T-helper 17 cell (primary cell): ENCODE measurements at regions not wholly inside any gene's neighbourhood (a gene's known extent, or its start where the extent isn't known, plus 50 kb on each side); places are given as distances from the start of the nearest gene placed in this dataset.
"Not testable (repeated sequence)": the region's sequence is repeated elsewhere in the genome, so short reads cannot be mapped to it uniquely, and the experiment has no call there.

Source experiments
- ATAC-seq: fragments of 150-1000 bp; cut with Tn5 transposase; 2 replicates; pipeline ENCODE4 v1.10.0; 2021; ENCODE audit warnings: mild to moderate bottlenecking, moderate library complexity
- DNase-seq, 3 donors: peaks; one replicate each; pipeline versions ENCODE4 v3.0.0 to v3.0.0-alpha.2; 2020 to 2021
- H3K9me3 ChIP-seq: one replicate; pipeline ENCODE4 v1.7.0; 2013; ENCODE audit warnings: low read length, mild to moderate bottlenecking; ENCODE audit not compliant: control insufficient read depth, poor library complexity, severe bottlenecking
- H3K27ac Mint-ChIP-seq: one replicate; pipeline ENCODE4 v1.8.0; 2022; ENCODE audit warnings: mild to moderate bottlenecking, moderate library complexity, mixed read lengths
- H3K27me3 Mint-ChIP-seq: one replicate; pipeline ENCODE4 v1.8.0; 2022; ENCODE audit warnings: mixed read lengths
- H3K36me3 Mint-ChIP-seq: one replicate; pipeline ENCODE4 v1.8.0; 2022; ENCODE audit warnings: low read depth, mixed read lengths
- H3K4me1 Mint-ChIP-seq: one replicate; pipeline ENCODE4 v1.8.0; 2022; ENCODE audit warnings: mild to moderate bottlenecking, mixed read lengths
- H3K4me3 Mint-ChIP-seq: one replicate; pipeline ENCODE4 v1.8.0; 2022; ENCODE audit warnings: mild to moderate bottlenecking, moderate library complexity, mixed read lengths

DNA sequence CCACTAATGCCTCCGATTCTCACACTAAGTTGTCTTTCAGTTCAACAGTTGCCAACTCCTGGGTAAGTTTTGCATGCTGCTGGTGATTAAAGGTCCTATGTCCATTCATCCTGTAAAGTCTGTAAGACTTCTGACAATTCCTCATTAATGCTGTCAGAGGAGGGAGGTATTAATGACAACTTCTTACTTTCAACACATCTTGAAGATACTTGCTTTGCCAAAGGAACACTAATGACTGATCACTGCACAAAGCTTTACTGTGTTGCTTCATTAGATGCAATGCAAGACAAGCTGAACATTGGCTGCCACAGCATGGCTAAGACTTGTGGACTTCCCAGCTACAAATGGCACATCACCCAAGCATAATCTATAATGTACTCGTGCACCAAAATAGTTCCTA is 114.6 kb upstream of the PRDX6 start:
- Mint-ChIP-seq H3K27ac (no peak overlapping the region), H3K27me3 (no peaks in the 10 kb centered on the region), H3K4me3 (no peak overlapping the region), H3K4me1 (peaks cover 11% of the 10 kb centered on the region), H3K36me3 (peaks cover 4% of the 10 kb centered on the region)
- H3K9me3 ChIP-seq: no peaks in the 10 kb centered on the region
- ATAC-seq (no peak), DNase-seq (no peak)

DNA sequence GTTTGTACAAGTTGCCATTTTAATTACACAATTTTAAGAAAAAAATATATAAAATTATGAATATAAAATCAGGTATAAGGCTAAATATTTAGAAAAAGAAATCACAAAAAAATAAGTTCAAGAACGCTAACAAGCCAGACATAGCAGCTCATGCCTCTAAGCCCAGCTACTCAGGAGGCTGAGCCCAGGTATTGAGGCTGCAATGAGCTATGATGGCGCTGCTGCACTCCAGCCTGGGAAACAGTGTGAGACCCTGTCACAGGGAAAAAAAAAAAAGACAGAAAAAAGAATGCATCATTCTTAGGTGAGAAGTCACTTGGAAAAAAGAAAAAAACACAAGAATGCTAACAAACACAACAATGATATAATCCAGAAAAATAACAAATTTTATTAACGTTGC is 112.3 kb upstream of the PRDX6 start:
- ATAC-seq (no peak), DNase-seq (no peak)
- H3K9me3 ChIP-seq: no peaks in the 10 kb centered on the region
- Mint-ChIP-seq H3K27me3 (no peaks in the 10 kb centered on the region), H3K27ac (no peak overlapping the region), H3K36me3 (peaks cover 5% of the 10 kb centered on the region), H3K4me1 (peaks cover 11% of the 10 kb centered on the region), H3K4me3 (no peak overlapping the region)

DNA sequence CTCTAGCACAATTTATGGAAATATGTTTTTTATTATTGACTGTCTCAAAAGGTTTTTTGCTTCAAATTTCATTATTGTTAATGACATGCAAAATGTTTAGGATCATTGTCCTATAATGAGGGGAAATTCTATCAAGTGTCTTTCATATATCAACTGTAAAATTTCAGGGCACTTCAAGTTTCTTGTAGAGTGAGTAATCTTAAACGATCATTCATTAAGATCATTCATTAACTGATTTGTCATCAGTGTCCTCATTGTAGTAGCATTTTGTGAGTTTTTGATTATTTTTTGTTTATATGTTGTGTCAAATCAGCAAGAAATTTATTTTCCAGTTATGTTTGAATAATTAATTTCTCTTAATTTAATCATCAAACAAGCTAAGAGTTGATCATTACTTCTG is 111.8 kb upstream of the PRDX6 start:
- Mint-ChIP-seq H3K36me3 (peaks cover 5% of the 10 kb centered on the region), H3K27me3 (no peaks in the 10 kb centered on the region), H3K27ac (no peak overlapping the region), H3K4me3 (no peak overlapping the region), H3K4me1 (peaks cover 11% of the 10 kb centered on the region)
- H3K9me3 ChIP-seq: no peaks in the 10 kb centered on the region
- ATAC-seq (no peak), DNase-seq (no peak)

DNA sequence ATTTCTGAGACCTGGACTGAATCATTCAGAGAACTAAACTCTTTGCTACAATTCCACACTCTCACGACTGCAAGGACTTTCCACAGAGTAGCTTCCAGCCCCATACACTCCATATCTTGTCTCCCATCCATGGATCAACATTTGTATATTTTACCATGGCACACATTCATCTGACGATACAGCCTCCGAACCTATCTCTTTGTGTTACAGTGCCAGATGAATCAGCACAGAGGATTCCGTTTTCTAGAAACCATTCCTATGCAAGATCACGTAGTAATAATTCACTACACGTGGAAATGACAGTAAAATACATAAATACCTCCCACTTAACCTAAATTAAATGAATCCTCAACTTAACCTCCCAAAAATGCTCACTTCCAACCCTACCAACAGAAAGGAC is 110.0 kb upstream of the PRDX6 start:
- Mint-ChIP-seq H3K4me1 (peaks cover 5% of the 10 kb centered on the region), H3K4me3 (no peak overlapping the region), H3K36me3 (peaks cover 5% of the 10 kb centered on the region), H3K27ac (no peak overlapping the region), H3K27me3 (no peaks in the 10 kb centered on the region)
- DNase-seq (no peak), ATAC-seq (no peak)
- H3K9me3 ChIP-seq: no peaks in the 10 kb centered on the region

DNA sequence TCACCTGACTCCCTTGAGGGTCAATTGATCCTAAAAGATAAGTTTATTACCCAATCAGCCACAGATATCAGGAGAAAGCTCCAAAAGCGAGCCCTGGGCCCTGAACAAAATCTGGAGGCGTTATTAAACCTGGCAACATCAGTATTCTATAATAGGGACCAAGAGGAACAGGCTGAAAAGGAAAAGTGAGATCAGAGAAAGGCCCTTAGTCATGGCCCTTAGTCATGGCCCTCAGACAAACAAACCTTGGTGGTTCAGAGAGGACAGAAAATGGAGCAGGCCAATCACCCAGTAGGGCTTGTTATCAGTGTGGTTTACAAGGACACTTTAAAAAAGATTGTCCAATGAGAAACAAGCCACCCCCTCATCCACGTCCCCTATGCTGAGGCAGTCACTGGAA is 106.5 kb upstream of the PRDX6 start:
- H3K27me3 Mint-ChIP-seq, H3K27ac Mint-ChIP-seq, H3K4me3 Mint-ChIP-seq, H3K9me3 ChIP-seq, H3K4me1 Mint-ChIP-seq, ATAC-seq, DNase-seq, H3K36me3 Mint-ChIP-seq: not testable (repeated sequence)

DNA sequence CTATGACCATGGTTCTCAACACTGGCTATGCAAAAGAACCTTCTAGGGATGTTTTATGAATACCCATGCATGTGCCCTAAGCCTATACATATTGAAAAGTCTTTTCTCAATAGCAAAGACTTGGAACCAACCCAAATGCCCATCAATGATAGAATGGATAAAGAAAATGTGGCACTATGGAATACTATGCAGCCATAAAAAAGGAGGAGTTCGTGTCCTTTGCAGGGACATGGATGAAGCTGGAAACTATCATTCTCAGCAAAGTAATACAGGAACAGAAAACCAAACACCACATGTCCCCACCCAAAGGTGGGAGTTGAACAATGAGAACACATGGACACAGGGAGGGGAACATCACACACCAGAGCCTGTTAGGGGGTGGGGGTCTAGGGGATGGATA is 101.1 kb upstream of the PRDX6 start:
- not testable (repeated sequence) for DNase-seq, H3K27me3 Mint-ChIP-seq, H3K4me1 Mint-ChIP-seq, H3K27ac Mint-ChIP-seq, ATAC-seq, H3K4me3 Mint-ChIP-seq, H3K36me3 Mint-ChIP-seq, H3K9me3 ChIP-seq

DNA sequence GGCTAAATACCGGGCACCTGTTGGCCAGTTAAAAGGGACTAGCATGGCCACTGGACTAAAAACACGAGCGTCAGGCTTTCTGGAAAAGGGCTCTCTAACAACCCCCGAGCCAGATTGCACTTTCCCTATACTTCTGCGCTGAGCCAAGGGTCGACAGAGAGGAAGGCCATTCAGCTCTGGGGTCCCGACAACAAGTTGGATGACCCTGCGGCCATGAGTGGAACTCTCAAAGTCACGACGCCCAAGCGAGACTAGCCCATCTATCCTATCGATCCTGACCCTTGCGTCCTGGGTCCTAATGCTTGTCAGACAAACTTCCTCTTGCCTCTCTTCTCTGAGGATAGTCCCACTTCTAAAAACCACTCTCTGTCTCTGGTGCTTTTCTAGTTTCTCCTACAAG is 99.9 kb upstream of the PRDX6 start:
- no peak overlapping the region for H3K27ac Mint-ChIP-seq
- ATAC-seq (no peak), DNase-seq (no peak)
- no peaks in the 10 kb centered on the region for H3K27me3 Mint-ChIP-seq
- no peaks in the 10 kb centered on the region for H3K4me1 Mint-ChIP-seq
- H3K4me3 Mint-ChIP-seq: no peak overlapping the region
- H3K36me3 Mint-ChIP-seq: peaks cover 2% of the 10 kb centered on the region
- no peaks in the 10 kb centered on the region for H3K9me3 ChIP-seq

DNA sequence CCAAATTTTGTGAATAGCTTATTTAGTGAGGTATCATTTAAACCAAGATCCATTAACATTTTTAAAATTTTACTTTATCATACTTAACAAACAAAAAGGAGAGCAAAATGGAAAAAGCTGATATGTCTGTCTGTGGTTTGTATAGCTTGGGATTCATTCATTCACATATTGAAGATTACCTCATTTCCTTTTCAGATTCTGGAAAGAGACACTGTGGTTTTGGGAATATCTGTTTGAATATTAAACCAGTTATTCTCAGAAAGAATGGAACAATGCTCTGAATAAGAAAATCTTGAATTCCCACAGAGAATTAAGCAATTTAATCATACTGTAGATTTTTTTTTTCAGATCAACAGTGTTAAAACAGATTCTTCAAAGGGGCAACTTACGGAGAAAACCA is 93.8 kb upstream of the PRDX6 start:
- no peaks in the 10 kb centered on the region for H3K9me3 ChIP-seq
- Mint-ChIP-seq H3K27ac (no peak overlapping the region), H3K36me3 (peaks cover 3% of the 10 kb centered on the region), H3K27me3 (no peaks in the 10 kb centered on the region), H3K4me1 (no peaks in the 10 kb centered on the region), H3K4me3 (no peak overlapping the region)
- DNase-seq: no peak
- no peak for ATAC-seq

DNA sequence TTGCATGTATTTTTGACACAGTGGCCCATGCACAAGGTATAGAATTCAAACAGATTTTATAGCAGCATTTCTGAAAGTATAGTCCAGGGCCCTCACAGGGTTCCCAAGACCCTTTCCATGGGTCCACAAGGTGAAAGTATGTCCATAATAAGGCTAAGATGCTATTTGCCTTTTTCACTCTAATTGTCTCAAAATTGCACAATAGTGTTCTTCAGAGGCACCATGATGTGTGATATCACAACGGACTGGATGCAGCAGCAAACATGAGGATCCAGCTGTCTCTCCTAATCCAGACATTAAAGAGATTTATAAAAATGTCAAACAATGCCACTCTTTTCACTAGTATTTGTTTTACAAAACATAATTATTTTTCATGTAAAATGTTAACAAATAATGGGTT is 88.8 kb upstream of the PRDX6 start:
- H3K27ac Mint-ChIP-seq: no peak overlapping the region
- no peak for DNase-seq

DNA sequence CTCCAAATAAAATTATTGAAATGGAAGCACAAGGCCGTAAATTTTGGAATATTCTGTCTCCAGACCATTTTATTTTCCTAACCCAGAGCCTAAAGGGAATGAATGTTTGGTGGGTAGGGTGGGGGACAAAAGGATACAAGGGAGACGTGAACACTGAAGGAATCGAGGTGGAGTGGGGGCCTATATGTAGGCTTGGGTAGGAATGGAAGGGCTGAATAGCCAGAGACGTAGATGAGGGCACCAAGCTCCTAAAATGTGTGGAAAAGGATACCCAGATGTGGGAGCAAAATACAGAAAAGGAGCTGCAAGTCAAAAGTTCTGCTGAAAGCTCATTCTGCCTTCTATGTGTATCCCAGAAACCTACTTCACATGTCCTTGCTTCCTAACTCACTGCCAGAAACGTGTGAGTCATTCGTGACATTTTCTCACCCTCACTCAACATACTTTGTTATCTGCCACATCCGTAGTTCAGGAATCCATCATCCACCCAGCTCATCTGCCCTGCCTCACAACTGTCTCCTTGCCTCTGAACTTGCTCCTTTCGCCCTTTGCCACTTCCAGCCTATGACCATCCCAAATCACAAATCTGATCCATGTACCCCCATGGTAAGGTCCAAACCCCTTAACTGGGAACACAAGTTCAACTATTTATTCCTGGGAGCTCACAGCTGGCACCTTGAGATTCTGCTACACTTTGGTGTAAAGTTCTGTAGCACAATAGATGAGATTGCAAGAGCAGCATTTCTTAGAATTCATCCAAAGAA is 84.1 kb upstream of the PRDX6 start:
- H3K4me1 Mint-ChIP-seq: peaks cover 7% of the 10 kb centered on the region
- no peaks in the 10 kb centered on the region for H3K27me3 Mint-ChIP-seq
- no peak overlapping the region for H3K4me3 Mint-ChIP-seq
- DNase-seq (no peak), ATAC-seq (no peak)
- H3K27ac Mint-ChIP-seq: no peak overlapping the region
- H3K9me3 ChIP-seq: no peaks in the 10 kb centered on the region
- H3K36me3 Mint-ChIP-seq: peaks cover 8% of the 10 kb centered on the region

More for the DNA sequence above, 88.8 kb upstream of the PRDX6 start:
- Mint-ChIP-seq H3K4me1 (peaks cover 6% of the 10 kb centered on the region), H3K27me3 (no peaks in the 10 kb centered on the region), H3K4me3 (no peak overlapping the region), H3K36me3 (peaks cover 11% of the 10 kb centered on the region)
- H3K9me3 ChIP-seq: no peaks in the 10 kb centered on the region
- ATAC-seq: no peak

DNA sequence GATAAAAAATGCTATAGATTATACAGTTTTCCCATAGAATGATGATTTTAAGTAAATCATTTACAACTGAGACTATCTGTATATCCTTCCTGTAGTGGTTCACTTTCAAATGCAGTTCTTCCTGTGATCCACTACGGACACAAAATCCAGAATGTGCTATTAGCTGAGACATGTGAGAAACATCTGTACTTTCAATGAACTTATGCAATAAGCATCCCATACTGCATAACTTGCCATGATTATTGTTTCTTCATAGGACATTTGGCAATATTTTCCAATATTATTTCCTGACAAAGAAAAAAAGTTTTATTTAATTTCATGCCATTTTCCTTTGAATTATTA is 83.5 kb upstream of the PRDX6 start:
- DNase-seq: no peak
- peaks cover 7% of the 10 kb centered on the region for H3K4me1 Mint-ChIP-seq
- H3K9me3 ChIP-seq: no peaks in the 10 kb centered on the region
- H3K27me3 Mint-ChIP-seq: no peaks in the 10 kb centered on the region
- H3K36me3 Mint-ChIP-seq: peaks cover 8% of the 10 kb centered on the region
- ATAC-seq: no peak
- H3K27ac Mint-ChIP-seq: no peak overlapping the region
- H3K4me3 Mint-ChIP-seq: no peak overlapping the region

DNA sequence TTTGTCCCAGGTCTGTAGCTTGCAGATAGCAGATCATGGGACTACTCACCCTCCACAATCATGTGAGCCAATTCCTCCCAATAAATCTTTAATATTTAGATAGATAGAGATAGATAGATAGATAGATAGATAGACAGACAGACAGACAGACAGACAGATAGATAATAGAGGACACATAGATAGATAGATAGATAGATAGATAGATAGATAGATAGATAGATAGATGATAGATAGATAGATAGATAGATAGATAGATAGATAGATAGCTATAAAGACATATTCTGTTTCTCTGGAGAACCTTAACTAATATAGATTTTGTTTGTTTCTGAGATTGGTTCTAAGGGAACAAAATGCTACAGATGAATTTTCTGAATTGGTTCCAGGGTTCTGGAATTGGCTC is 82.3 kb upstream of the PRDX6 start:
- not testable (repeated sequence) for H3K9me3 ChIP-seq, H3K27ac Mint-ChIP-seq, DNase-seq, H3K4me1 Mint-ChIP-seq, H3K4me3 Mint-ChIP-seq, ATAC-seq, H3K27me3 Mint-ChIP-seq, H3K36me3 Mint-ChIP-seq

DNA sequence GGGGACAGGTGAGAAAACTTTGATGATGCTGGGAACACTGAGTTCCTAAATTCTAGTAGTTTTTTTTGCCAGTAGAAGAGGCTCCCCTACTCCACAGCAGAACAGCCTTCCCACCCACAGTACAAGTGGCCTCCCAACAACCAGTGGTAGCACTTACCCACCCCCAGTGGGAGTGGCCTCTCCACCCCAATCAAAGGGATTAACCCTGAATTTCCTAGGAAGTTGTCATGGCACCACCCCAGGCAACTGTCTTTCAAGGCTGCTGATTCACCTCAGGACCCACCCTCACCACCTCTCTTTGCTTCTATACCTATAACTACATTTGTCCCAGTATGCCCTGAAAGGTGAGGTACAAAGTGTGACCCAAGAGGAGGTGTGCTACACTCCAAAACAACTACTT is 81.4 kb upstream of the PRDX6 start:
- no peaks in the 10 kb centered on the region for H3K27me3 Mint-ChIP-seq
- no peak for ATAC-seq
- no peak overlapping the region for H3K4me3 Mint-ChIP-seq
- H3K27ac Mint-ChIP-seq: no peak overlapping the region
- H3K36me3 Mint-ChIP-seq: peaks cover 6% of the 10 kb centered on the region
- H3K4me1 Mint-ChIP-seq: peaks cover 5% of the 10 kb centered on the region
- H3K9me3 ChIP-seq: no peaks in the 10 kb centered on the region
- no peak for DNase-seq

DNA sequence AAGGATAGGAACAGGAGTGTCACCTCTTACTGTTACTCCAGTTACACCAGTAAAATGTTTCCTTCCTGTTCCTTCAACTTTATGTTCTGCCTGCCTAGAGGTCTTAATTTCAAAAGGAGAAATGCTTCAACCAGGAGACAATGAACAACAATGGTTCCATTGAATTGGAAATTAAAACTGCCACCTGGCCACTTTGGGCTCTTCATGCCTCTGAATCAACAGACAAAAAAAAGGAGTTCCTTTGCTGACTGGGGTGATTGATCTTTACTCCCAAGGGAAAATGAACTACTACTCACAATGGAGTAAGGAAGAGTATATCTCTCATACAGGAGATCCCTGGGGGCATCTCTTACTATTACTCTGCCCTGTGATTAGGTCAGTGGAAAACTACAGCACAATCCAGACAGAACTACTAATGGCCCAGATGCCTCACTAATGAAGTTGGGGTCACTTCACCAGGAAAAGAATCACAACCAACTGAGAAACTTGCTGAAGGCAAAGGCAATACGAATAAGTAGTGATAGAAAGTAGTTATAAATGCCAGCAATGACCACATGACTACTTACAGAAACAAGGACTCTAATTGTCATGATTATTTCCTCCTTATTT is 76.6 kb upstream of the PRDX6 start:
- no peaks in the 10 kb centered on the region for H3K27me3 Mint-ChIP-seq
- no peak overlapping the region for H3K27ac Mint-ChIP-seq
- no peak overlapping the region for H3K4me3 Mint-ChIP-seq
- no peak for DNase-seq
- no peaks in the 10 kb centered on the region for H3K9me3 ChIP-seq
- ATAC-seq: no peak
- peaks cover 2% of the 10 kb centered on the region for H3K36me3 Mint-ChIP-seq
- no peaks in the 10 kb centered on the region for H3K4me1 Mint-ChIP-seq
